ENCODE measurements at regions not wholly inside any gene's neighbourhood (a gene's known extent, or its start where the extent isn't known, plus 50 kb on each side); places are given as distances from the start of the nearest gene placed in this dataset.

DNA sequence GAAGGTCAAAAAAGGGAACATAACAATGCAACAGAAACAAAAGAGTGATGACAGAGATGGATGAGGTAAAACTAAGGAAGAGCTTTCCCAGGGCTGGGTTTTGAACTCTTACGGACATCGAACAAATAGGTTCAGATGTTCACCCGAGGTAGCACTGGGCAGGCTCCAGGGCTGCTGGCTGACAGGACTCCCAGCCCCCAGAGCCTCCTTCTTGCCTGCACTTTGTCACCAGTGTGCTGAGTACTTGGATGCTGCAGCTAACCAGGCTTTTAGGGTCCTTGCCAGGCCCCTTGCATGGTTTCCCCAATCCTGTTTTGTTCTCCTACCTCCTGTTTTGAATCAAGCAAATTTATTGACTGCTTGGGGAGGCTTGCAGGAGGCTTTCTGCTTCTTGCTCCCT is 322.9 kb downstream of the DYSF start:
- no peaks in the 10 kb centered on the region for H3K9me3 ChIP-seq (ENCODE audit: control insufficient read depth in 2 of 2, low read length in 2 of 2)
- H3K36me3 ChIP-seq (ENCODE audit: control insufficient read depth in 2 of 2, insufficient read depth in 2 of 2, low read length in 2 of 2), result no peaks in the 10 kb centered on the region
- no peak overlapping the region for H3K27ac ChIP-seq (ENCODE audit: low read depth in 2 of 2, low read length in 2 of 2)
- no peak overlapping the region for H3K4me3 ChIP-seq (ENCODE audit: low read length in 2 of 2)
- H3K27me3 ChIP-seq (ENCODE audit: control insufficient read depth in 2 of 2, insufficient read depth in 2 of 2, low read length in 2 of 2), result no peaks in the 10 kb centered on the region
- no peak overlapping the region for H3K9ac ChIP-seq (ENCODE audit: low read depth in 1 of 2, low read length in 2 of 2)
- no peaks in the 10 kb centered on the region for H3K4me1 ChIP-seq (ENCODE audit: control insufficient read depth in 2 of 2, insufficient read depth in 2 of 2, low read length in 2 of 2)

DNA sequence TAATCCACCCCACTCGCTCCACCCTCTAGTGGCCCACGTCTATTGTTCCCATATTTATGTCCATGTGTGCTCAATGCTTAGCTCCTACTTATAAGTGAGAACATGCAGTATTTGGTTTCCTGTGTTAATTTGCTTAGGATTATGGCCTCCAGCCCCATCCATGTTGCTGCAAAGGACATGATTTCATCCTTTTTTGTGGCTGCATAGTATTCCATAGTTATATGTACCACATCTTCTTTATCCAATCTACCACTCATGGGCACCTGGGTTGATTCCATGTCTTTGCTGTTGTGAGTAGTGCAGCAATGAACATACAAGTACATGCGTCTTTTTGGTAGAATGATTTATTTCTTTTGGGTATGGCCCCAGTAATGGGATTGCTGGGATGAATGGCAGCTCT is 319.9 kb downstream of the DYSF start:
- no peak overlapping the region for H3K27ac ChIP-seq (ENCODE audit: low read depth in 2 of 2, low read length in 2 of 2)
- no peaks in the 10 kb centered on the region for H3K9me3 ChIP-seq (ENCODE audit: control insufficient read depth in 2 of 2, low read length in 2 of 2)
- H3K4me1 ChIP-seq (ENCODE audit: control insufficient read depth in 2 of 2, insufficient read depth in 2 of 2, low read length in 2 of 2), result no peaks in the 10 kb centered on the region
- H3K9ac ChIP-seq (ENCODE audit: low read depth in 1 of 2, low read length in 2 of 2), result no peak overlapping the region
- H3K36me3 ChIP-seq (ENCODE audit: control insufficient read depth in 2 of 2, insufficient read depth in 2 of 2, low read length in 2 of 2), result no peaks in the 10 kb centered on the region
- H3K4me3 ChIP-seq (ENCODE audit: low read length in 2 of 2), result no peak overlapping the region
- H3K27me3 ChIP-seq (ENCODE audit: control insufficient read depth in 2 of 2, insufficient read depth in 2 of 2, low read length in 2 of 2), result no peaks in the 10 kb centered on the region

DNA sequence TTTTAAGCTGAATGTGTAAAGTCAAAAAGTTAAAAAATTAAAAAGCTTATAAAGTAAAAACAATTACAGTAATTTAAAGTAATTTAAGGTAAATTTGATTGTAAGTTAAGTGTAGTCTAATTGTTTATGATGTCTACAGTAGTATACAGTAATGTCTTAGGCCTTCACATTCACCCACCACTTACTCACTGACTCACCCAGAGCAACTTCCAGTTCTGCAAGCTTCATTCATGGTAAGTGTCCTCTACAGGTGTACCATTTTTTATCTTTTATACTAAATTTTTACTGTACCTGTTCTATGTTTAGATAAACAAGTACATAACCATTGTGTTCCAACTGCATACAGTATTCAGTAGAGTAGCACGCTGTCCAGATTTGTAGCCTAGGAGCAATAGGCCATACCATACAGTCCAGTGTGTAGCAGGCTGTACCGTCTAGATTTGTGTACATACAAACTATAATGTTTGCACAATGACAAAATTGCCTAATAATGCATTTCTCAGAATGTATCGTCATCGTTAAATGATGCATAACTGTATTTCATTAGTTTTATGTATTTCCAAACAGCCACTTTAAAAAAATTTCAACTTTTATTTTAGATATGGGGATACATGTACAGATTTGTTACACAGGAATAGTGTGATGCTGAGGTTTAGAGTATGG is 319.3 kb downstream of the DYSF start:
- H3K36me3 ChIP-seq (ENCODE audit: control insufficient read depth in 2 of 2, insufficient read depth in 2 of 2, low read length in 2 of 2), result no peaks in the 10 kb centered on the region

DNA sequence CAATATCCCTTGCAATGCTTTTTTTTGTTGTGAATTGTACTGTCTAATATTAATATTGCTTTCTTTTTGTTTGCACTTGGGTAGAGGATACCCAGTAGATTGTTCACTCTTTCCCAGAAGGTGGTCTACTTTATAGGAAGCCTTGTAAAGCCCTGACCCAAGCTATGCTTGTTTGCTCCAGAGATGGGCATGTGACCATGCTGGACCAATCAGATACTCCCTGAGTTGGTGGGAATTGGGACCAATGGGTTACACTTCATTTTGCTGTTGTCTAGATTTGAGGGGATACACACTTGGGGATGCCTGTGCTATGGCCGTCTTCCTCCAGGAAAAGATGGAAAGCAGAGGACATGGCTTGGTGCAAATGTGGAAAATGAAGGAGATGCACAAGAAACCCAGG is 314.3 kb downstream of the DYSF start:
- Histone ChIP-seq H3K4me1 (ENCODE audit: control insufficient read depth in 2 of 2, insufficient read depth in 2 of 2, low read length in 2 of 2) (no peaks in the 10 kb centered on the region), H3K27me3 (ENCODE audit: control insufficient read depth in 2 of 2, insufficient read depth in 2 of 2, low read length in 2 of 2) (no peaks in the 10 kb centered on the region), H3K36me3 (ENCODE audit: control insufficient read depth in 2 of 2, insufficient read depth in 2 of 2, low read length in 2 of 2) (no peaks in the 10 kb centered on the region), H3K27ac (ENCODE audit: low read depth in 2 of 2, low read length in 2 of 2) (no peak overlapping the region), H3K4me3 (ENCODE audit: low read length in 2 of 2) (no peak overlapping the region), H3K9ac (ENCODE audit: low read depth in 1 of 2, low read length in 2 of 2) (no peak overlapping the region), H3K9me3 (ENCODE audit: control insufficient read depth in 2 of 2, low read length in 2 of 2) (no peaks in the 10 kb centered on the region)

More for the DNA sequence above, 319.3 kb downstream of the DYSF start:
- no peak overlapping the region for H3K4me3 ChIP-seq (ENCODE audit: low read length in 2 of 2)
- no peak overlapping the region for H3K27ac ChIP-seq (ENCODE audit: low read depth in 2 of 2, low read length in 2 of 2)
- H3K27me3 ChIP-seq (ENCODE audit: control insufficient read depth in 2 of 2, insufficient read depth in 2 of 2, low read length in 2 of 2), result no peaks in the 10 kb centered on the region
- H3K9me3 ChIP-seq (ENCODE audit: control insufficient read depth in 2 of 2, low read length in 2 of 2), result no peaks in the 10 kb centered on the region
- H3K4me1 ChIP-seq (ENCODE audit: control insufficient read depth in 2 of 2, insufficient read depth in 2 of 2, low read length in 2 of 2), result no peaks in the 10 kb centered on the region
- H3K9ac ChIP-seq (ENCODE audit: low read depth in 1 of 2, low read length in 2 of 2), result no peak overlapping the region

DNA sequence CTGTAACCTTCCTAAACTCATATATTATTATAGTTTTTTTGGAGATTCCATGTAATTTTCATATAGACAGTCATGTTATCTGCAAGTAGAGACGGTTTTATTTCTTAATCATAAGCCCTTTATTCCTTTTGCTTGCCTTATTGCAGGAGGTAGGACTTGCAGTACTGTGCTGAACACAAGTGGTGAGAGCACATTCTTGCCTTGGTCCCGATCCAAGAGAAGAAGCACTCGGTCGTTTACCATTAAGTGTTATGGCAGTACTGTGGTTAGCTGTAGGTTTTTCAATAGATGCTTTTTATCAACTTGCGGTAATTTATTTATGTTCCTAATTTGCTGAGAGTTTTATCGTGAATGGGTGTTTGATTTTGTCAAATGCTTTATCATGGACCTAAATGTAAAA is 305.7 kb downstream of the DYSF start:
- H3K27ac ChIP-seq (ENCODE audit: low read depth in 2 of 2, low read length in 2 of 2), result no peak overlapping the region
- H3K4me1 ChIP-seq (ENCODE audit: control insufficient read depth in 2 of 2, insufficient read depth in 2 of 2, low read length in 2 of 2), result no peaks in the 10 kb centered on the region
- no peaks in the 10 kb centered on the region for H3K9me3 ChIP-seq (ENCODE audit: control insufficient read depth in 2 of 2, low read length in 2 of 2)
- no peak overlapping the region for H3K9ac ChIP-seq (ENCODE audit: low read depth in 1 of 2, low read length in 2 of 2)
- no peak overlapping the region for H3K4me3 ChIP-seq (ENCODE audit: low read length in 2 of 2)
- H3K27me3 ChIP-seq (ENCODE audit: control insufficient read depth in 2 of 2, insufficient read depth in 2 of 2, low read length in 2 of 2), result no peaks in the 10 kb centered on the region
- no peaks in the 10 kb centered on the region for H3K36me3 ChIP-seq (ENCODE audit: control insufficient read depth in 2 of 2, insufficient read depth in 2 of 2, low read length in 2 of 2)

DNA sequence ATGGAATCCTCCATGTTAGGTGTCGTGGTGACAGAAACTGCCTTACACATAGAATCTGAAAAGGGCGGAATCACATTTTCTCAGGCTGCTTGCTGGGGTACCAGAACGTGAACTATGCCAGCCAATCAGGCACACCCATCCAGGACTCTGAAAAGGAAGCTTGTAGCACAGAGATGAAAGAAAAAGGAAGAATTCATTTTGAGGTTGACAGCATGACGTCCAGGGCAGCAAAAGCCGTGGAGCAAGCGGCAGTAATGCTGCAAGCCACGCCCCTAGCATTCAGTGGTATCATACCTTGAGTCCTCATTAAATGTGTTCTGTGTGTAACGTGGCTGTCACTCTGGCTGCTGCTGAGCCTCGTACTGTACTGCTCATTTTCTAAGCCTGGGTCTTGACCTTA is 304.0 kb downstream of the DYSF start:
- Histone ChIP-seq H3K4me3 (ENCODE audit: low read length in 2 of 2) (no peak overlapping the region), H3K9me3 (ENCODE audit: control insufficient read depth in 2 of 2, low read length in 2 of 2) (no peaks in the 10 kb centered on the region), H3K4me1 (ENCODE audit: control insufficient read depth in 2 of 2, insufficient read depth in 2 of 2, low read length in 2 of 2) (no peaks in the 10 kb centered on the region), H3K9ac (ENCODE audit: low read depth in 1 of 2, low read length in 2 of 2) (no peak overlapping the region), H3K27me3 (ENCODE audit: control insufficient read depth in 2 of 2, insufficient read depth in 2 of 2, low read length in 2 of 2) (no peaks in the 10 kb centered on the region), H3K36me3 (ENCODE audit: control insufficient read depth in 2 of 2, insufficient read depth in 2 of 2, low read length in 2 of 2) (no peaks in the 10 kb centered on the region), H3K27ac (ENCODE audit: low read depth in 2 of 2, low read length in 2 of 2) (no peak overlapping the region)

DNA sequence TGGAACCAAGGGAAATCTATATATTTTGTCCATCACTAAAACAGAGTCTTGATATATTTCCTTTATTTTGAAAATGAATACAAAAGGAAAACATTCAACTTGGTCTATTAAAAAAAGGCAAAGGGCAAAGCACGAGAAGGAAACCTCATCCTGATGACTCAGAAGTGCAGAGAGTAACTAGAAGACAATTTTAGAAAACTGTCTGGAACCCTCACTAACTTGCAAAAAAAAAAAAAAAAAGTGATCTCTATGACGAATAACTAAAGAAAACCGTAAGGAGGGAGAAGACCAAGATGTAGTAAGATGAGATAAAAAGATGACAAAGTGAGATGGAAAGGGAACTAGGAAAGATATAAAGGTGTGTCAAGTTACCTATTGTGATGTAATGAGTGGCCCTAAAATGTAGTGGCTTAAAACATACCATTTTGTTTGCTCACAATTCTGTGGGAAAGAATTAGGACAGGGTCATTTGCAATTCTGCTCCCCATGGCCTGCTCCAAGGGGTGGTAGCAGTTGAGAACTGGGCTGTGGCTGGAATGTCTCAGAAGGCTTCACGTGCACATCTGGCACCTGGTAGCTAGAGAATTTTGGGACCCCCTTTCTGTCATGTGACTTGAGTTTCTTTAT is 303.0 kb downstream of the DYSF start:
- Histone ChIP-seq H3K4me1 (ENCODE audit: control insufficient read depth in 2 of 2, insufficient read depth in 2 of 2, low read length in 2 of 2) (no peaks in the 10 kb centered on the region), H3K9ac (ENCODE audit: low read depth in 1 of 2, low read length in 2 of 2) (no peak overlapping the region), H3K27ac (ENCODE audit: low read depth in 2 of 2, low read length in 2 of 2) (no peak overlapping the region), H3K36me3 (ENCODE audit: control insufficient read depth in 2 of 2, insufficient read depth in 2 of 2, low read length in 2 of 2) (no peaks in the 10 kb centered on the region), H3K9me3 (ENCODE audit: control insufficient read depth in 2 of 2, low read length in 2 of 2) (peaks cover 0 to 2% of the 10 kb centered on the region in 2 donors), H3K4me3 (ENCODE audit: low read length in 2 of 2) (no peak overlapping the region), H3K27me3 (ENCODE audit: control insufficient read depth in 2 of 2, insufficient read depth in 2 of 2, low read length in 2 of 2) (no peaks in the 10 kb centered on the region)

DNA sequence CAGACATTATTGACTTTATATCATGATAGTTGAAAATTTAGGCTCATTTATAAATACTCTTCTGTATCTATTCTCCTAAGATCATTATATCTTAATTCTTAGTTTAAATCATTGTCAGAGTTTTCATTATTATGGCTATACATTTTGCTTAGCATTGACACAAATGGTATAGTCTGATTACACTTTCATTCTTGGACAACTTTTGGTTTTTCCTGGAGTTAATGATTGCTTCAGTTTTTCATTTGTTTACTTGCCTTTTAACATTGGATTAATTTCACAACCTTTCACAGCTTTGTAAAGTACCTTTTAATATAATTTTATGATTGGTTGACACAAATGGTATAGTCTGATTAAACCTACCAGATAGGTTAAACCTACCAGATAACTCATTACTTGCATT is 298.2 kb downstream of the DYSF start:
- no peaks in the 10 kb centered on the region for H3K27me3 ChIP-seq (ENCODE audit: control insufficient read depth in 2 of 2, insufficient read depth in 2 of 2, low read length in 2 of 2)
- H3K9ac ChIP-seq (ENCODE audit: low read depth in 1 of 2, low read length in 2 of 2), result no peak overlapping the region
- peaks cover 9 to 10% of the 10 kb centered on the region in 2 donors for H3K4me1 ChIP-seq (ENCODE audit: control insufficient read depth in 2 of 2, insufficient read depth in 2 of 2, low read length in 2 of 2)
- peaks cover 0 to 2% of the 10 kb centered on the region in 2 donors for H3K9me3 ChIP-seq (ENCODE audit: control insufficient read depth in 2 of 2, low read length in 2 of 2)
- no peak overlapping the region for H3K27ac ChIP-seq (ENCODE audit: low read depth in 2 of 2, low read length in 2 of 2)
- H3K4me3 ChIP-seq (ENCODE audit: low read length in 2 of 2), result no peak overlapping the region
- H3K36me3 ChIP-seq (ENCODE audit: control insufficient read depth in 2 of 2, insufficient read depth in 2 of 2, low read length in 2 of 2), result no peaks in the 10 kb centered on the region

DNA sequence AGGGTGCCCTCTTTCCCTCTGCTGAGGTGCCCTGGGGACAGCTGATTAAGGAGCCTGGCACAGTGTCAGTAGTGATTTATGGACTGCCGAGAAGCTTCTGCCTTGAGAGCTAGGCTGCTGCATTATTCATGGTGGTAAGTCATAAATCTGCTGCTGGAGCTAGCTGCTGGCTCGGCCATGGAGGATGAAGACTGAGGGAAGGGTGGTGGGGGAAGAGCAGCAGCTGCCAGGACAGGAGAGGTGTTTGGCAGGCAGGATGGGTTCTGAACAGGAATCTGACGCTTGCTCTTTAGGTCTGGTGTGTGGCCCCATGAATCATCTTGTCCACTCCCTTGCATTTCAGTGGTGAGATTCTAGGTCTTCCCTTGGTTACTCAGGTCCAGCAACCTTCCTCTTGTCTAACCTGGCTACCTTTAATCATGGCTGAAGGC is 296.3 kb downstream of the DYSF start:
- Histone ChIP-seq H3K36me3 (ENCODE audit: control insufficient read depth in 2 of 2, insufficient read depth in 2 of 2, low read length in 2 of 2) (no peaks in the 10 kb centered on the region), H3K4me3 (ENCODE audit: low read length in 2 of 2) (no peak overlapping the region), H3K27ac (ENCODE audit: low read depth in 2 of 2, low read length in 2 of 2) (no peak overlapping the region), H3K4me1 (ENCODE audit: control insufficient read depth in 2 of 2, insufficient read depth in 2 of 2, low read length in 2 of 2) (peaks cover 10% of the 10 kb centered on the region in 2 donors), H3K9ac (ENCODE audit: low read depth in 1 of 2, low read length in 2 of 2) (no peak overlapping the region), H3K9me3 (ENCODE audit: control insufficient read depth in 2 of 2, low read length in 2 of 2) (peaks cover 0 to 2% of the 10 kb centered on the region in 2 donors), H3K27me3 (ENCODE audit: control insufficient read depth in 2 of 2, insufficient read depth in 2 of 2, low read length in 2 of 2) (no peaks in the 10 kb centered on the region)

DNA sequence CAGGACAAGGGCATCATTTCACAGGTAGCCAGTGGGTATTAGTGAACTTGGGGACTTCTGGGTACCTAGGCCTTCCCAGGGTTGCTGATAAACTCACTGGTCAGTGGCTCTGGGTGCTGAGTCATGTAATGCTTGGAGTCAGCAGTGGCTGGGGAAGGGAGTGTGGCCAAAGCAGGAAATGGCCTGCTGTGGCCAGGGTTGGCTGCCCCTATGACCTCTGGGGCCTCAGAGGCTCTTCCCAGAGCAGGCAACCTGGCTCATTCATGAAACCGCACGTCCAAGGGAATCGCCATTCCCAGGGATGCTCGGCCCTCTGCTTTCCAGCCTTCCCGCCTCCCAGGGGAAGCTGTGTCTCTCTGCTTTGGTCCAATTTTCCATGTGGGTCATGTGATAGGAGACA is 294.9 kb downstream of the DYSF start:
- Histone ChIP-seq H3K9me3 (ENCODE audit: control insufficient read depth in 2 of 2, low read length in 2 of 2) (peaks cover 0 to 2% of the 10 kb centered on the region in 2 donors), H3K4me1 (ENCODE audit: control insufficient read depth in 2 of 2, insufficient read depth in 2 of 2, low read length in 2 of 2) (peaks cover 10% of the 10 kb centered on the region in 2 donors), H3K4me3 (ENCODE audit: low read length in 2 of 2) (no peak overlapping the region), H3K36me3 (ENCODE audit: control insufficient read depth in 2 of 2, insufficient read depth in 2 of 2, low read length in 2 of 2) (no peaks in the 10 kb centered on the region), H3K27me3 (ENCODE audit: control insufficient read depth in 2 of 2, insufficient read depth in 2 of 2, low read length in 2 of 2) (no peaks in the 10 kb centered on the region), H3K27ac (ENCODE audit: low read depth in 2 of 2, low read length in 2 of 2) (no peak overlapping the region), H3K9ac (ENCODE audit: low read depth in 1 of 2, low read length in 2 of 2) (no peak overlapping the region)

All from mucosa of rectum (tissue), 2 donors.